Activated naive CD8-positive, alpha-beta T cell treated with anti-CD3 and anti-CD28 coated beads for 36 hours (primary cell): ENCODE measurements at regions not wholly inside any gene's neighbourhood (a gene's known extent, or its start where the extent isn't known, plus 50 kb on each side); places are given as distances from the start of the nearest gene placed in this dataset.
A peak's percentile ranks its signal among the peaks of the same experiment; 100 is the strongest.

Experiments
- DNase-seq: peaks from one replicate; pipeline ENCODE4 v3.0.0; 2021
- H3K27ac Mint-ChIP-seq: one replicate; pipeline ENCODE4 v1.8.0; 2022; ENCODE audit warnings: mild to moderate bottlenecking, moderate library complexity, mixed read lengths
- H3K27me3 Mint-ChIP-seq: one replicate; pipeline ENCODE4 v1.8.0; 2022; ENCODE audit warnings: mild to moderate bottlenecking, mixed read lengths
- H3K36me3 Mint-ChIP-seq: one replicate; pipeline ENCODE4 v1.8.0; 2021; ENCODE audit warnings: mild to moderate bottlenecking, mixed read lengths
- H3K4me1 Mint-ChIP-seq: one replicate; pipeline ENCODE4 v1.8.0; 2021; ENCODE audit warnings: mixed read lengths
- H3K4me3 Mint-ChIP-seq: one replicate; pipeline ENCODE4 v1.8.0; 2022; ENCODE audit warnings: mild to moderate bottlenecking, moderate library complexity, mixed read lengths
- H3K9me3 Mint-ChIP-seq: one replicate; pipeline ENCODE4 v1.8.0; 2022; ENCODE audit warnings: mixed read lengths

GRCh38 chr19:27764186-27764804 is 1448.7 kb downstream of the UQCRFS1 start:
- H3K9me3 Mint-ChIP-seq, result peaks cover 79% of the 10 kb centered on the region
- no peak overlapping the region for H3K27ac Mint-ChIP-seq
- H3K27me3 Mint-ChIP-seq, result no peaks in the 10 kb centered on the region
- peaks cover 2% of the 10 kb centered on the region for H3K36me3 Mint-ChIP-seq
- H3K4me3 Mint-ChIP-seq, result no peak overlapping the region
- no peak for DNase-seq
- H3K4me1 Mint-ChIP-seq, result no peaks in the 10 kb centered on the region

- DNase-seq, result no peak
- no peak overlapping the region for H3K4me3 Mint-ChIP-seq
- H3K27ac Mint-ChIP-seq, result no peak overlapping the region
- peaks cover 71% of the 10 kb centered on the region for H3K9me3 Mint-ChIP-seq
- no peaks in the 10 kb centered on the region for H3K4me1 Mint-ChIP-seq
- H3K36me3 Mint-ChIP-seq, result peaks cover 2% of the 10 kb centered on the region
- no peaks in the 10 kb centered on the region for H3K27me3 Mint-ChIP-seq
Measured at GRCh38 chr19:27762933-27763332, 1450.0 kb downstream of the UQCRFS1 start.

DNA sequence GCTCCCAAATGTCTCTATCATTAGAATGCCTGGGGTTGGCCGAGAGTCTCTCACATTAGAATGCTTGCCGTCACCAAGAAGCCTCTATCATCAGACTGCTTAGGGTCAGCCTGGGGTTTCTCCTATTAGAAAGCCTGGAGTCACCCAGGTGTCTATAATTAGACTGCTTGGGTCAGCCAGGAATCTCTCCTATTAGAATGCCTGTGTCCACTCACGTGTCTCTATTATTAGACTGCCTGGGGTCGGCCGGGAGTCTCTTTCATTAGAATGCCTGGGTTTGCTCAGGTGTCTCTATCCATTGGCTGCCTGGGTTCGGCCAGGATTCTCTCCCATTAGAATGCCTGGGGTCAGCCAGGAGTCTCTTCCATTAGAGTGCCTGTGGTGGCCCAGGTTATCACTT is 1453.1 kb downstream of the UQCRFS1 start:
- peaks cover 5% of the 10 kb centered on the region for H3K36me3 Mint-ChIP-seq
- no peaks in the 10 kb centered on the region for H3K4me1 Mint-ChIP-seq
- no peak overlapping the region for H3K4me3 Mint-ChIP-seq
- no peak overlapping the region for H3K27ac Mint-ChIP-seq
- H3K9me3 Mint-ChIP-seq, result peaks cover 49% of the 10 kb centered on the region
- no peak for DNase-seq
- no peaks in the 10 kb centered on the region for H3K27me3 Mint-ChIP-seq

GRCh38 chr19:27758626-27759505 is 1454.1 kb downstream of the UQCRFS1 start:
- no peak overlapping the region for H3K4me3 Mint-ChIP-seq
- no peak overlapping the region for H3K27ac Mint-ChIP-seq
- H3K9me3 Mint-ChIP-seq, result peaks cover 44% of the 10 kb centered on the region
- no peaks in the 10 kb centered on the region for H3K4me1 Mint-ChIP-seq
- H3K36me3 Mint-ChIP-seq, result peaks cover 5% of the 10 kb centered on the region
- no peak for DNase-seq
- no peaks in the 10 kb centered on the region for H3K27me3 Mint-ChIP-seq

- H3K36me3 Mint-ChIP-seq, result peaks cover 7% of the 10 kb centered on the region
- DNase-seq, result no peak
- H3K9me3 Mint-ChIP-seq, result peaks cover 18% of the 10 kb centered on the region
- no peaks in the 10 kb centered on the region for H3K4me1 Mint-ChIP-seq
- H3K27ac Mint-ChIP-seq, result no peak overlapping the region
- H3K27me3 Mint-ChIP-seq, result no peaks in the 10 kb centered on the region
- H3K4me3 Mint-ChIP-seq, result no peak overlapping the region
Measured at GRCh38 chr19:27754700-27755099, 1458.3 kb downstream of the UQCRFS1 start.

GRCh38 chr19:27753622-27754021 is 1459.3 kb downstream of the UQCRFS1 start:
- DNase-seq, result no peak
- Mint-ChIP-seq H3K27ac (no peak overlapping the region), H3K4me1 (no peaks in the 10 kb centered on the region), H3K27me3 (no peaks in the 10 kb centered on the region), H3K9me3 (peaks cover 14% of the 10 kb centered on the region), H3K4me3 (no peak overlapping the region), H3K36me3 (peaks cover 12% of the 10 kb centered on the region)

DNA sequence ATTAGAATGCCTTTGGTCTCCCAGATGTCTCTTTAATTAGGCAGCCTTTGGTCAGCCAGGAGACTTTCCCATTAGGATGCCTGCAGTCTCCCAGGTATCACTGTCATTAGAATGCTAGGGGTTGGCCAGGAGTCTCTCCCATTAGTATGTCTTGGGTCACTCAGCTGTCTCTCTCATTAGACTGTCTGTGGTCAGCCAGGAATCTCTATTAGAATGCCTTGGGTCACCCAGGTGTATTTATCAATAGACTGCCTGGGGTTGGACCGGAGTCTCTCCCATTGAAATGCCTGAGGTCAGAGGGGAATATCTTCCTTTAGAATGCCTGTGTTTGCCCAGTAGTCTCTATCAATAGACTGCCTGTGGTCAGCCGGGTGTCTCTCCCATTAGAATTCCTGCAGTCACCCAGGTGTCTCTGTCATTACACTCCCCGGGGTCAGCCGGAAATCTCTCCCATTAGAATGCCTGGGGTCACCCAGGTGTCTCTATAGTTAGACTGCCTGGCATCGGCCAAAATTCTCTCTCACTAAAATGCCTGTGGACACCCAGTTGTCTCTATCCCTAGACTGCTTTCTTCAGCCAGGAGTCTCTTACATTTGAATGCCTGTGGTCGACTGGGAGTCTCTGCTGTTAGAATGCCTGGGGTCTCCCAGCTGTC is 1460.3 kb downstream of the UQCRFS1 start:
- H3K4me1 Mint-ChIP-seq, result no peaks in the 10 kb centered on the region
- peaks cover 14% of the 10 kb centered on the region for H3K9me3 Mint-ChIP-seq
- no peak overlapping the region for H3K27ac Mint-ChIP-seq
- DNase-seq, result no peak
- peaks cover 12% of the 10 kb centered on the region for H3K36me3 Mint-ChIP-seq
- no peak overlapping the region for H3K4me3 Mint-ChIP-seq
- H3K27me3 Mint-ChIP-seq, result no peaks in the 10 kb centered on the region

DNA sequence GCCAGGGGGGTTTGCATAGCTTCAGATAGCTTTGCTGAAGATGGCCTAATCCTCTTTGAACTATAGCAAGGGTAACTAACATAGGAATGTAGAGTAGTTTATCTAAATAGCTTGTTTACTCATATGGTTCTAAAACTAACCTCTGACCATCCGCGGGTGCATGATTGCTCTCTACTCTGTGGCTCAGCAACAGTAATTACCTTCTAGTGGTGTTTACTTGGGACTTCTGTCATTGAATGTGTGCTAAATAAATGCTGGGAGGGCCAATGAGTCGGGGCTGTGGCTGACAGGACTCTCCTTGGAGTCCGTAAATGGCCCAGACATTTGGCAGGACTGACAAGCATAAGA is 1461.9 kb downstream of the UQCRFS1 start:
- peaks cover 13% of the 10 kb centered on the region for H3K36me3 Mint-ChIP-seq
- H3K9me3 Mint-ChIP-seq, result peaks cover 11% of the 10 kb centered on the region
- no peak overlapping the region for H3K27ac Mint-ChIP-seq
- H3K4me1 Mint-ChIP-seq, result no peaks in the 10 kb centered on the region
- no peak overlapping the region for H3K4me3 Mint-ChIP-seq
- no peaks in the 10 kb centered on the region for H3K27me3 Mint-ChIP-seq
- no peak for DNase-seq

DNA sequence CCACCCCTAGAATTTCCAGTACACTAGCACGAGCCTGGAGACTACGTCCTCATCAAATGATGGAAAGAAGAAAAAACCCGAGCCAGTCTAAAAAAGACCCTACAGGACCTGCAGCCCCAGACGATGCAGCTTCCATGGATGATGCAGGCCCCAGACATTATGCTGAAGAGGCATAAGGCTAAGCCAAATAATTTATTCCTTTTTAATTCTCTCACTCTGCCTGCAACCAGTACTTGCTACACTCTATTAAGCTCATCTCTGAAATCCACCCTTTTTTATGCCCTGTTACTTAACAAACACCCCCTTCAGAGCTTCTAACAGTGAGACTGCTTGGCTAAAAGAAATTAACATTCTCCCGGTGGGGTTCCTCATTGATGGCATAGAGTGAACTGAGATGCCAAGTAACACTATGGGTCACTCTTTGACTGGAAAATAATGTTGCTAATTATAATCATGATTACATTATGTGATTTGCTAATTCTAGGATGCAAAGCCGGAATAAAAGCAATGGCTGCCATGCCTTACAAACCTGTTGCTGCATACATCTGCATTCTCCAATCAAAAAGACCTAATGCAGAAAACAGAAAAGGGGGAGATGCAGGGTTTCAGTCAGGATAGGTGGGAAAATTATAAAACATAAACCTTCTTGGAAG is 1462.4 kb downstream of the UQCRFS1 start:
- H3K4me1 Mint-ChIP-seq, result no peaks in the 10 kb centered on the region
- H3K27ac Mint-ChIP-seq, result no peak overlapping the region
- no peak overlapping the region for H3K4me3 Mint-ChIP-seq
- no peak for DNase-seq
- peaks cover 13% of the 10 kb centered on the region for H3K36me3 Mint-ChIP-seq
- H3K9me3 Mint-ChIP-seq, result peaks cover 11% of the 10 kb centered on the region
- no peaks in the 10 kb centered on the region for H3K27me3 Mint-ChIP-seq

DNA sequence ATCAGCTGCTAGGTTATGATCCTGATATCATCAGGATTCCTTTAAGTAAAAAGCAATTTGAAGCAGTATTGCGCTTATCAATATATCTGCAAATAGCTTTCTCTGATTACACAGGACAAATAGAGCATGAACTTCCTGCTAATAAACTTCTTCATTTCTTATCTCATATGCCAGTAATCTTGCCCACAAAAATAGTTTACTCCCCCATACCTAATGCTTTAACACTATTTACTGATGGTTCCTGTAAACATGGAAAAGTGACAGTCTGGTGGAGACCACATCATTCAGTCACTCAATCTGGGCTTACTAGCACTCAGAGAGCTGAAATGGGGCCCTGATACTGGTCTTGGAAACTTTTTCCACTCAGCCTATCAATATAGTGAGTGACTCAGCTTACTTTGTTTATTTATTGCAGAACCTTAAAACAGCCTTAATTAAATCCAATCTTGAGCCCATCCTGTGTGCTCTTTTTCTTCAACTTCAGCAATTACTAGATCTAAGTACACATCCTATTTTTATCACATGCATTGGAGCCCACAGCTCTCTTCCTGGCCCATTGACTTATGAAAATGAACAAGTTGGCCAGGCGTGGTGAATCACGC is 1464.3 kb downstream of the UQCRFS1 start:
- Mint-ChIP-seq H3K4me1 (no peaks in the 10 kb centered on the region), H3K9me3 (peaks cover 12% of the 10 kb centered on the region), H3K36me3 (peaks cover 25% of the 10 kb centered on the region), H3K27me3 (no peaks in the 10 kb centered on the region), H3K4me3 (no peak overlapping the region), H3K27ac (no peak overlapping the region)
- no peak for DNase-seq

- no peaks in the 10 kb centered on the region for H3K4me1 Mint-ChIP-seq
Measured at GRCh38 chr19:27746691-27747380, 1466.1 kb downstream of the UQCRFS1 start.

DNA sequence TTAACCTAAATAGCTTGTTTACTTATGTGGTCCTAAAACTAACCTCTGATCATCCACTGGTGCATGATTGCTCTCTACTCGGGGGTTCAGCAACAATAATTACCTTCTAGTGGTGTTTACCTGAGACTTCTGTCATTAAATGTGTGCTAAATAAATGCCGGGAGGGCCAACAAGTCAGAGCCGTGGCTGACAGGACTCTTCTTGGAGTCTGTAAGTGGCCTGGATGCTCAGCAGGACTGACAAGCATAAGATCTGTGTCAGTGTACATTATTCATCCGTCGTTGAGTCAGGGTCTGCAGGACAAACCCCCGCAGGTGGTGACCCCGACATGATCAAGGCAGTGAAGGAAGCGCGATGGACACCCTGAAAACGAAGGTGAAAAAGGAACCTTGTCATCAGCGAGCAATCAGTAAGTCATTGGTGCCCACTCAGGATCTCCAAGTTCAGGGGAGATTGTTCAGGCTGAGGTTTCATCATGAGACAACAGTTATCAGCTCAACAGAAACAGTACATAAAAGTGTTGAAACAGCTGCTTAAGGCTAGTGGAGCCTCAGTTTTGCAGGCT is 1466.9 kb downstream of the UQCRFS1 start:
- Mint-ChIP-seq H3K36me3 (peaks cover 24% of the 10 kb centered on the region), H3K4me1 (no peaks in the 10 kb centered on the region), H3K27ac (no peak overlapping the region), H3K4me3 (no peak overlapping the region), H3K27me3 (no peaks in the 10 kb centered on the region), H3K9me3 (peaks cover 23% of the 10 kb centered on the region)
- DNase-seq, result no peak

More at GRCh38 chr19:27746691-27747380, 1466.1 kb downstream of the UQCRFS1 start:
- DNase-seq, result peak; percentile 9
- H3K27me3 Mint-ChIP-seq, result no peaks in the 10 kb centered on the region
- H3K27ac Mint-ChIP-seq, result no peak overlapping the region
- peaks cover 19% of the 10 kb centered on the region for H3K9me3 Mint-ChIP-seq
- H3K4me3 Mint-ChIP-seq, result peak overlapping the region; percentile 7
- peaks cover 25% of the 10 kb centered on the region for H3K36me3 Mint-ChIP-seq

DNA sequence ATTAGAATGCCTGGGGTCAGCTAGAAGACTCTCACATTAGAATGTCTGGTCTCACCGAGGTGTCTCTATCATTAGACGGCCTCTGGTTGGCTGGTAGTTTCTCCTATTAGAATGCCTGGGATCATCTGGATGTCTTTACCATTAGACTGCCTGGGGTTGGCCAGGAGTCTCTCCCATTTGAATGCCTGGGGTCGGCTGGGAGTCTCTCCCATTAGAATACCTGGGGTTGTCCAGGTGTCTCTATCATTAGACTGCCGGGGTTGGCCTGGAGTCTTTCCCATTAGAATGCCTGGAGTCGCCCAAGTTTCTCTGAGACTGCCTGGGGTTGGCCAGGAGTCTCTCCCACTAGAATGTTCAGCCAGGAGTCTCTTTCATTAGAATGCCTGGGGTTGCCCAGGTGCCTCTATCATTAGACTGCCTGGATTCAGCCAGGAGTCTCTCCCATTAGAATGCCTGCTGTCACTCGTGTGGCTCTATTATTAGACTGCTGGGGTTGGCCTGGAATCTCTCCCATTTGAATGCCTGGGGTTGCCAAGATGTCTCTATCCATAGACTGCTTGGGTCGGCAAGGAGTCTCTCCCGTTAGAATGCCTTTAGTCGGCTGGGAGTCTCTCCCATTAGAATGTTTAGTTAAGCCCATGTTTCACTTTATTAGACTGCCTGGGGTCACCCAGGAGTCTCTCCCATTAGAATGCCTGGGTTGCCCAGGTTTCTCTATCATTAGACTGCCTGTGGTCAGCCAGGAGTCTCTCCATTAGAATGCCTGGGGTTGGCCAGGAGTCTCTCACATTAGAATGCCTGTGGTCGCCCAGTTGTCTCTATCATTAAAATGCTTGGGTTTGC is 1467.8 kb downstream of the UQCRFS1 start:
- no peak for DNase-seq
- Mint-ChIP-seq H3K27ac (no peak overlapping the region), H3K9me3 (peaks cover 24% of the 10 kb centered on the region), H3K4me1 (no peaks in the 10 kb centered on the region), H3K27me3 (no peaks in the 10 kb centered on the region), H3K36me3 (peaks cover 24% of the 10 kb centered on the region), H3K4me3 (no peak overlapping the region)
